ENCODE measurements at regions not wholly inside any gene's neighbourhood (a gene's known extent, or its start where the extent isn't known, plus 50 kb on each side); places are given as distances from the start of the nearest gene placed in this dataset.

DNA sequence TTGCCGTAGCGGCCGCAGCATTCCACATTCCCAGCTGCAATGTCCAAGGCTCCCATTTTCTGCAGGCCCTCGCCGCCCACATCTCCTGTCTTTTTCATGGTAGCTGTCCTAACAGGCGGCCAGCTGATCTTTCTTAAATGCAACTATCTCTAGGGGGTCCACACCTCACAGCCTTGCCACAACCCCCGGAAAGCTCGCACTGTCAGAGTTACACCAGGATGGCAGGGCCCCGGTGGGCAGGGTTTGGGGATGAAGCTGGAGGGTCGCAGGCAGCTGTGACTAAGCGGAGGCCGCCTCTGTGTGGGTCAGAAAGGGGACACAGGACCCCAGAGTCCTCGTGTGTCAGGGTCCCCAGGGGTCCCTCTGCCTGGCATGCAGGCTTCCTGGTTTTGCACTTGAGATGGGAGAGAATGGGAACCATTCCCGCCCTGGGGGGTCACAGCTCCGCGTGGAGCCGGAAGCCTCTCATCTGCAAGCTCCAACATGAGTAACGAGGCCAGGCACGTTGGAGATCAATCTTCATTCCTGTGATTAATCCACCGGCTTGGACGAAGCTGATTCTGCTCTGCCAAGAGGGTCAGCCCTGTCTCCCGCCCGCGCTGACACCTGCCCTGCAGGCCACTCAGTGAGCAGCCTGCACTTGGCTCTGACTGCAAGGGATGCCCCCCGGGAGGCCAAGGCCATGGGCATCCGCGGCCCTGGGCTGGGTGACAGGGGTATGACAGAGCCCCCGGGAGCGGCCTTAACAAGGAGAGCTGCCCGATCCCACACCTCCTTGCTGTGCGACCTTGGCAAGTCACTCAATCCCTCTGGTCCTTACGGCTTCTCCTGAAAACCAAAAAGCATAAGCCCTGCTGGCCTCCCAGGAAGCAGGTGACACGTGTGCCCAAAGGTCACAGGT is 97.9 kb downstream of the ADRA2C start:
- H3K27me3 ChIP-seq (ENCODE audit: insufficient read depth, low read depth) = peaks cover 27% of the 10 kb centered on the region; the same call in 1 of the 2 replicates
- H4K20me1 ChIP-seq (ENCODE audit: insufficient read depth) = no peaks in the 10 kb centered on the region
- no peak overlapping the region for H3K4me2 ChIP-seq
- H3K36me3 ChIP-seq (ENCODE audit: insufficient read depth) = no peaks in the 10 kb centered on the region
- no peak overlapping the region for H3K27ac ChIP-seq
- no peak overlapping the region for H2AFZ ChIP-seq (ENCODE audit: low read depth)
- H3K4me1 ChIP-seq (ENCODE audit: low read depth, poor library complexity, severe bottlenecking) = no peaks in the 10 kb centered on the region
- H3K4me3 ChIP-seq (IDR thresholded peaks at IDR 0.05; ENCODE audit: insufficient read depth, low read depth, low read length) = no peak overlapping the region
- no peaks in the 10 kb centered on the region for H3K79me2 ChIP-seq (ENCODE audit: insufficient read depth, low read depth)
- TF ChIP-seq, protein P1, sequence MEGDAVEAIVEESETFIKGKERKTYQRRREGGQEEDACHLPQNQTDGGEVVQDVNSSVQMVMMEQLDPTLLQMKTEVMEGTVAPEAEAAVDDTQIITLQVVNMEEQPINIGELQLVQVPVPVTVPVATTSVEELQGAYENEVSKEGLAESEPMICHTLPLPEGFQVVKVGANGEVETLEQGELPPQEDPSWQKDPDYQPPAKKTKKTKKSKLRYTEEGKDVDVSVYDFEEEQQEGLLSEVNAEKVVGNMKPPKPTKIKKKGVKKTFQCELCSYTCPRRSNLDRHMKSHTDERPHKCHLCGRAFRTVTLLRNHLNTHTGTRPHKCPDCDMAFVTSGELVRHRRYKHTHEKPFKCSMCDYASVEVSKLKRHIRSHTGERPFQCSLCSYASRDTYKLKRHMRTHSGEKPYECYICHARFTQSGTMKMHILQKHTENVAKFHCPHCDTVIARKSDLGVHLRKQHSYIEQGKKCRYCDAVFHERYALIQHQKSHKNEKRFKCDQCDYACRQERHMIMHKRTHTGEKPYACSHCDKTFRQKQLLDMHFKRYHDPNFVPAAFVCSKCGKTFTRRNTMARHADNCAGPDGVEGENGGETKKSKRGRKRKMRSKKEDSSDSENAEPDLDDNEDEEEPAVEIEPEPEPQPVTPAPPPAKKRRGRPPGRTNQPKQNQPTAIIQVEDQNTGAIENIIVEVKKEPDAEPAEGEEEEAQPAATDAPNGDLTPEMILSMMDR (conservative IDR thresholded peaks at IDR 0.05; ENCODE audit: low read depth, low read length) = no peak
- no peak overlapping the region for H3K9ac ChIP-seq

DNA sequence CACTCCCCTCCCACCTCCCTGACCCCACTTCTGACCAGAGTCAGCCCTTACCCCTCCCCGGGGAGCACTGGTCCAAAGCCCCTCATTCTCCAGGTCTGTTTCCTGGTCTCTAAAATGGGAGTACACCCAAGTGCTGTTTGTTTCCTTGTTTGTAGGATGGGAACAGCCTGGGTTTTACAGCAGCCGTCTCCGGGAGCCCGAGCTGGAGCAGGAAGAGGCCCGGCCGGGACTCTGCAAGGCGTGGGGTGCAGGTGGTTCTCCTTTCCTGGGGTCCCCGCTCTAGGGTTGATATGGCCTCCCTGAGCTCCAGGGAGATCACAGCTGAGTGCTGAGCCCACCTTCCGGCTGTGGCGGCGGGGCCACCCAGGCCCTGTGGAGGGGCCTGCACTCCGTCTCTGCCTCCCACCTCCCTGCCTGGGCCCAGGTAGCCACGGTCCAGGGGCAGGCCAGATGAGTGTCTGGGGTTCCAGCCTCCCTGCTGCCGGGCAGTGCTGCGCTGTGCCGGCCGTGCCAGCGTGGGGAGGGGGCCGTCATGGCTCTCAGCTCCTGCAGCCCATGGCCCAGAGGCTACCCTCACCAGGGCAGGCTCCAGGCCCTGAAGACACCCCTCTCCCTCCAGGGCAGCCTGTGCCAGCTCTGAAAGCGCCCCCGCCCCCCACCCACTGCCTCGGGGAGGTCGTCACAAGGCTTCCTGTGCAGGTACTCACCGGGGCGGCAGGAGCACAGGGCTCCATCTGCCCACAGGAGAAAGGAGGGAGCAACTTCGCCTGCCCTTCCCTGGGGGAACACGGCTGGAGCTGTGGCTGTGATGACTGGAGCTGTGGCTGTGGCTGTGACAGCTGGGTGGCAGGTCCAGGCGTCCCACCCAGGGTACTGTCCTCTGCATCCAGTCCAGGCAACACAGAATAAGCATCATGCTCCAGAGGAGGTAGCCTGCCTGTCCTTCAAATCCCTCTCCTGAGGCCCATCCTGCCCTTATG is 98.8 kb downstream of the ADRA2C start:
- H3K27me3 ChIP-seq (ENCODE audit: insufficient read depth, low read depth) = peaks cover 30% of the 10 kb centered on the region; the same call in 1 of the 2 replicates
- H3K36me3 ChIP-seq (ENCODE audit: insufficient read depth) = no peaks in the 10 kb centered on the region
- H3K79me2 ChIP-seq (ENCODE audit: insufficient read depth, low read depth) = no peaks in the 10 kb centered on the region
- H3K4me1 ChIP-seq (ENCODE audit: low read depth, poor library complexity, severe bottlenecking) = no peaks in the 10 kb centered on the region
- no peak overlapping the region for H3K4me3 ChIP-seq (IDR thresholded peaks at IDR 0.05; ENCODE audit: insufficient read depth, low read depth, low read length)
- H3K4me2 ChIP-seq = no peak overlapping the region
- no peaks in the 10 kb centered on the region for H4K20me1 ChIP-seq (ENCODE audit: insufficient read depth)
- no peak overlapping the region for H2AFZ ChIP-seq (ENCODE audit: low read depth)
- no peak overlapping the region for H3K9ac ChIP-seq
- H3K27ac ChIP-seq = no peak overlapping the region
- TF ChIP-seq, protein P1 (conservative IDR thresholded peaks at IDR 0.05; ENCODE audit: low read depth, low read length) = no peak

DNA sequence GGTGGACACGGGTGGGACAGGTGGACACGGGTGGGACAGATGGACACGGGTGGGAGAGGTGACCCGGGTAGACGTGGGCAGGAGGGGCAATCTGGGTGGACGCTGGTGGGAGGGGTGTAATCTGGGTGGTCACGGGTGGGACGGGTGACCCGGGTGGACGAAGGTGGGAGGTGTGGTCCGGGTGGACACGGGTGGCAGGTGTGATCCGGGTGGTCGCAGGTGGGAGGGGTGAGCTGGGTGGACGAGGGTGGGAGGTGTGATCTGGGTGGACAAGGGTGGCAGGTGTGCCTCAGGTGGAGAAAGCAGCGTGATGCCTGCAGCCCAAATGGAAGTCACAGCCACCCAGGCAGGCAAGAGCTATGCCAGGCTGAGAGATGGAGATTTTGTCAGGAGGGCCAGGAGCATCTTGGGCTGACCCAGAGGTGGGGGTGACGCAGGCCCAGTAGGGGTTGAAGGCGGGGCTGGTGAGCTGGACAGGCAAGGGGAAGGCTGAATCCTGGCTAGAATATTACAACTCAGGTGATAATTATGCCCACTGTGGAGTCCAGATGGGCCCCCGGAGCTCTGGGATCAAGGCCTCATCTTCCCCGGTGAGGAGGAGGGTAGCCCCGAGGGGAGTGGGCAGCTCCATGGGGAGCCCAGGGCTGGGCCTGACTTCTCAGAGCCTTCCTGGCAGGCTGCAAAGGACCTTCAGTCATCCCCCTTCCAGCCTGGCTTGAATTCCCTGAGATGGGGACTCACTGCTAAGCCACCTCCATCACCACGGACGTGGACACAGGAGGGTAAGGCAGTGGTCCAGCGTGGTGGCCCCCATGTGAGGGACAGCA is 100.0 kb downstream of the ADRA2C start:
- H3K79me2 ChIP-seq (ENCODE audit: insufficient read depth, low read depth) = no peaks in the 10 kb centered on the region
- H3K4me3 ChIP-seq (IDR thresholded peaks at IDR 0.05; ENCODE audit: insufficient read depth, low read depth, low read length) = no peak overlapping the region
- H3K36me3 ChIP-seq (ENCODE audit: insufficient read depth) = no peaks in the 10 kb centered on the region
- no peak overlapping the region for H3K27ac ChIP-seq
- H3K4me2 ChIP-seq = no peak overlapping the region
- no peak overlapping the region for H3K9ac ChIP-seq
- no peak overlapping the region for H2AFZ ChIP-seq (ENCODE audit: low read depth)
- peaks cover 31% of the 10 kb centered on the region; the same call in 1 of the 2 replicates for H3K27me3 ChIP-seq (ENCODE audit: insufficient read depth, low read depth)
- no peaks in the 10 kb centered on the region for H3K4me1 ChIP-seq (ENCODE audit: low read depth, poor library complexity, severe bottlenecking)
- TF ChIP-seq, protein P1 (conservative IDR thresholded peaks at IDR 0.05; ENCODE audit: low read depth, low read length) = no peak
- no peaks in the 10 kb centered on the region for H4K20me1 ChIP-seq (ENCODE audit: insufficient read depth)

DNA sequence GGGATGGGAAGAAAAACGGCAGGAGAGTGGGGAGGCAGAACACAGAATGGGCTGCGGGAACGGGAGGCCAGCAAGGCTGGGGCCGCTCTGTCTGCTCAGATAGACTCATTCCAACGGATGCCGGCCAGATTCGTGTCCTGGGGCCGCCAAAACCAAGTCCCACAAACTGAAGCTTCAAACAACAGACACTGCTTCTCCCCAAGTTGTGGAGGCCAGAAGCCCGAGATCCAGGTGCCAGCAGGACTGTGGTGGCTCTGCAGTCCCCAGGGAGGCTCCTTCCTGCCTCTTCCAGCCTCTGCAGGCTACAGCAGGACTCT is 100.6 kb downstream of the ADRA2C start:
- Histone ChIP-seq H3K9ac (no peak overlapping the region), H2AFZ (ENCODE audit: low read depth) (no peak overlapping the region), H3K4me3 (IDR thresholded peaks at IDR 0.05; ENCODE audit: insufficient read depth, low read depth, low read length) (no peak overlapping the region), H3K36me3 (ENCODE audit: insufficient read depth) (no peaks in the 10 kb centered on the region), H3K79me2 (ENCODE audit: insufficient read depth, low read depth) (no peaks in the 10 kb centered on the region), H3K4me2 (no peak overlapping the region), H3K27ac (no peak overlapping the region), H3K4me1 (ENCODE audit: low read depth, poor library complexity, severe bottlenecking) (no peaks in the 10 kb centered on the region), H3K27me3 (ENCODE audit: insufficient read depth, low read depth) (peaks cover 31% of the 10 kb centered on the region; the same call in 1 of the 2 replicates), H4K20me1 (ENCODE audit: insufficient read depth) (no peaks in the 10 kb centered on the region)
- TF ChIP-seq, protein P1 (conservative IDR thresholded peaks at IDR 0.05; ENCODE audit: low read depth, low read length) = no peak

Data from KMS-11 (cell line).